T-helper 2 cell (primary cell): ENCODE measurements at regions not wholly inside any gene's neighbourhood (a gene's known extent, or its start where the extent isn't known, plus 50 kb on each side); places are given as distances from the start of the nearest gene placed in this dataset.

Source experiments
- DNase-seq, 5 experiments: peaks; one replicate each; pipeline versions ENCODE4 v3.0.0 to v3.0.0-alpha.2; 2012 to 2022

- no peak for DNase-seq
These were observed 505.7 kb downstream of the EFNB2 start for GRCh38 chr13:106029676-106030290.

DNA sequence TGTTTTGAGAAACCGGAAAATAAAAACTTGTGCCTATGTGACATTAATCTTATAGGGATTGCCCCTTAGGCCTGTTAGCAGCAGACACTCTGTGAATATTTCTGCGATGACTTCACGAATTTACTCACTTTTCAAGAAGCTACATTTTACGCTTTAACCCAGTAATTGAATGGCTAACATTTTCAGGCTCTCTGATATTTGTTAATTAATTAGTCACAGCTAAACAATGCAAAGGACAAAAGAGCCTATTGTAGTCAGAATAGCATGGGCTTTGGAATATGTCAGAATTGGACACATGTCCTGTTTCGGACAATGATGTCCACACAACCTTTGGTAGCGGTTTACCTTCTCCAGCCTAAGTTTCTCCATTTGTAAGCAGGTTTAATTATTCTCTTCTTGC, 506.6 kb downstream of the EFNB2 start:
- DNase-seq, result no peak

- DNase-seq, result no peak
These were observed 523.9 kb downstream of the EFNB2 start for GRCh38 chr13:106011600-106011999.

GRCh38 chr13:106010836-106011235, 524.6 kb downstream of the EFNB2 start:
- DNase-seq, result no peak

DNA sequence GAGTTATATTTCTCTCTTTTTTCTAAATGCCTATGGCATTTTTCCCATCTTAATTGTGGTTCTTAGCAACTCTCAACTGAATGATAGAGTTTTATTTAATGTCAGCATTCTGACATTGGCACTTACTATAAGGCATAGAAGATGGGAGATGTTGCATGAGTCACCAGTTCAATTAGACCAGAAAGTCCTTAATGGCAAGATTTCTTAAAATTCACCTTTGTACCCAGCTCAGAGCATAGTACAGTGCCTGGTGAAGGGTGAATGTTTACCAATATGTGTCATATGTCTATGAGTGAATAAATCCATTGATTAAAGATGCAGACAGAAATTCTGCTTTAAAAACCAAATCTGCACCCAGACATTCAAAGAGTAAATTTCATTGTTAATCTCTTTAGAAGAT, 526.9 kb downstream of the EFNB2 start:
- no peak for DNase-seq

DNA sequence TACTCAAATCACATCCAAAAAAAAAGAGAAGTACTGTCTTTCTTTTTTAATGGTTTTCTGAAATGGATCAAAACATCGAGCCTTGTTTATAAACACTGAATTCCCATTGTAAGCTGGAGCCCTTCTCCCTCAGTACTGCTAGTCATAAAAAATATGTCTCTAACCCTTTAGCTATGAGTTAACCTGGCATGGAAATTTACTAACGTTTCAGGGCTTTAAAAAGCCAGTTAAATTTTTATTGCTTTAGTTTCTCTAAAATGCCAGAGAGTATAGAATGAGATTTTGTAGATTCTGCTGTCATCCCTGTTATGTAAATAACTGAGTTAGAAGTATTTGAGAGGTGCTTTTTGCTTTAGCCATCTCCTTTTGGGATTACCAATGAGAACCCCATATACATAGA, 528.3 kb downstream of the EFNB2 start:
- DNase-seq, result no peak

GRCh38 chr13:106003651-106004050, 531.8 kb downstream of the EFNB2 start:
- DNase-seq, result no peak

DNA sequence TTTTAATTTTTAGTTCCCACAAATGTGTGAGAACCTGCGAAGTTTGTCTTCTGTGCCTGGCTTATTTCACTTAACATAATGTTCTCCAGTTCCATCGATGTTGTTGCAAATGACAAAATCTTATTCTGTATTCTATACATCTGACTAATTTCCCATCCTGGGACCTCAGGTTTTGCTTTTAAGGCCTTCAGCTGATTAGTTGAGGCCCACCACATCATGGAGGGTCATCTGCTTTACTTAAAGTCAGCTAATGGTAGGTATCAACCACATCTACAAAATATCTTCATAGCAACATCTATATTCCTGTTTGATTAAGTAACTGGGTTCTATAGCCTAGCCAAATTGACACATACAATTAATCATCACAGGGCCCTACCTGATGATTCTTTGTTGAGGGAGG, 534.0 kb downstream of the EFNB2 start:
- no peak for DNase-seq

- DNase-seq, result no peak
These were observed 537.6 kb downstream of the EFNB2 start for GRCh38 chr13:105997581-105998550.

GRCh38 chr13:105996391-105997025, 539.0 kb downstream of the EFNB2 start:
- DNase-seq, result no peak

DNA sequence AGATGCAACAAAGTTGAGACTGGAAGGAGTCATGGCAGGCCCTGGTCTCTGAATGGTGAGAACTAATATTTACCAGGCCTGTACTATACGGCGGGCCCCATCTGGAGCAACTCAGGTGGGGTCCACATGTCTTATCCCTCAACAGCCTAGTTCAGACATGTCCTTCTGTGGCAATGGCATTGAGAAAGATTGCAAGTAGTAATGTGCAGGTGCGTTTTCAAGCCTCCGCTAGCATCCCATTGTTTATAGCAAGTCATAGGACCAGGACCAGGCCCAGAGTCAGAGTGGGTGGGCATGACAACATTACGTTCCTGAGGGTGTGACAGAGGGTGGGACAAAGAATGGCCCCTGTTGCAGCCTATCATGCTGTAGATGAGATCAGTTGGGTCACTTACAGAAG, 541.1 kb downstream of the EFNB2 start:
- DNase-seq, result no peak

DNA sequence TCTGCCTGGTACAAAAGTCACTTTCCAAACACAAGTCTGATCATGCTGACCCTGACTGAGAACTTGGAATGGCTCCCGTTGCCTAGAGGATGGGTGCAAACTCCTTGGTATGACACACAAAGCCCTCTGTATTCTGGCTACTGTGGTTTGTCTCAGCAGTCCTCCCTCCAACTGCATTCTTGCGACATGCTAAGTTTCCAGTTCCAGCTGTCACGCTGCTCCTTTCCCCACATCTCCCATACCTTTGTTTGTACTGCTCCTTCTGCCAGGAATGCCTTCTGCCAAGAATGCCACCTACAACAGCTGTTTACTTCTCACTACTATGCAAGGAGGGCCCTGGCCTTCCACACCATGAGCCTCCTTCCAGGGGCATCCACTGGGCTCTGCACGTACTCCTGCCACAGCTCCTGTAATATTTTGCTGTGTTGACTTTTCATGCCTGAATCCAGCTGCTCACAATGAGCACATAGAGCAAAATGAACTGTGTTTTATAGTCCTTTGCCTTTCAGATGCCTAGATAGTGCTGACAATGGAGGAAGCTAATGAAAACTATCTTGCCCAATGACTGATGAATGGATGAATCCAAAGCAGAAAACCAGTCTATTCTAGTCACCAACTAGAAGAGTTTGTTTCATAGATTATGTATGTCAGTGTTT, 543.7 kb downstream of the EFNB2 start:
- DNase-seq, result no peak

DNA sequence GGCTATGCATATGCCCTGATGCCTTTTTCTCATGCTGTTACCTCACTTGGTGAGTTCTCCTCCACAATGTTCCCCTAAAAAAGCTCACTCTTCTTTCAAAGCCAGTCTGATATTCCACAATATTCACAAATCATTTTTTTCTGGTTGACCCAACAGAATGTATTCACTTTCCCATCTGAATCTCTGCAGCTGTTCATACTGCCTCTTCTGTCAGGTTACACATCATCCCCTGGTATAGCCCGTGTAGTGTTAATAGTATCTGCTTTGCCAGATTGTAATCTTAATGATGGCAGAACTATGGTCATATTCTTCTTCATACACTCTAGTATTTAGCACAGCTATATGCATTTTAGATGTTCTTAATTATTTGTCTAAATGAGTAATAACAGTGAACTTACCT, 544.3 kb downstream of the EFNB2 start:
- no peak for DNase-seq

DNA sequence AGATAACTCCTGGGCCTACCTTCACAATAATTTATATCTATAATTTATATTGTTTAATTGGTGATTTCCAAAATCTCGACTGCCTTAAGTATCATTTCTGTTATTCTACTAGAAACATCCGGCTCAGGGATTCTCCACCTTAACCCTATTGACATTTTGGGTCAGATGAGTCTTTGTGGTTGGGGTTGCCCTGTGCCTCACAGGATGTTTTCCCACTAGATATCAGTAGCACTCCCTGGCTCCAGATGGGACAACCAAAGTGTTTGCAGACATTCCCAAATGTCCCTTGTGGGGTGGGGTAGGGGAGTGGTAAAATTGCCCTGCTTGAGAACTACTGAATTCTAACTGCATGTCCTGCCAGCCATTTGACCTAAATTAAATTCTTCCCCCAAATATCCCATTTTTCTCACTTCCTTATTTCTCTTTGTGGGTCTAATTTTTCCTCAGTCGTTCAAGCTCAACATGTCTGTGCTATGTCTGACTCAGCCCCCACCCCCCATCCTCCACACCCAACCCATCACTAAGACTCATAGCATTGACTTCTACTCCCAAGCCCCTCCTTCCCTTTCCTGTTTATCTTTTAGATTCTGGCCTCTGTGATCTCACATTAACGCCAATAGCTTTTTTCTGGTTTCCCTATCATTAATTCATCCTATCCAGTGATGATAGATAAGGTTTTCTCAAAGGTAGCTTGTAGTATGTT, 545.1 kb downstream of the EFNB2 start:
- no peak for DNase-seq

DNA sequence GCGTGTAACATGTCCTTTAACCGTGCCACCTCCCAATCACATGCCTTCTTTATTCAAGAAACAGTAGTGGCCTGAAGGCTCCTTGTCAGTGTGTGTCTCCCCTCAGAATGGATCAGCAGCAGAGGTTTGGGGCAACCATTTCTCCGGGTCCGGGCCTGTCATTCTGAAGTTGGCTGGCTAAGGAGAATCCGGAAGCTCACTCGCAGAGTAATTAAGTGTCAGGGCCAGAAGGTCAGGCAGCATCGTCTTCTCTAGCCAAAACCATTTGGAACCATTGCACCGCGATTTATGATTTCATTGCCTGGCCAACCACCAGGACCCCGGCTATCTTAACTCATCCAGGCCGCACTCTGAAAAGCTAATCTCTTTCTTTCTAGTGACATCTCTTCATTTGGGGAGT, 550.8 kb downstream of the EFNB2 start:
- no peak for DNase-seq

DNA sequence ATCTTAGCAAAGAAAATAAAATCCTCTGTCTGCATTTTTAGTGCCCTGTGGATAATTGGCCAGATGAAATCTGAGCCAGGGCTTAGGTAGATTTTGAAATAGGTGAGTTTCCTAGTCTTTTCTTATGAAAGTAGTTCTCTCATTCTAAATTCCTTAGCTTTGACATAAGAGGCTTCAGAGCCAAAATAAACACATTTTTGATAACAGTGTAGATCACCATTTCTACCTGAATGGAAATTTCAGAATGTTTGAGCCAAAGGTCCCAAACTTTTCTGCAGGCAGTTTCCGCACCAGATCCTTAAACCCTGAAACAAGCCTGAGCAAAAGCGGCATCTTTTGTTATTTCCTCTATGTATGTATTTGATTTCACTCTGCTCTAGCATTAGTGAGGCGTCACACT, 551.2 kb downstream of the EFNB2 start:
- DNase-seq, result no peak

- DNase-seq, result no peak
These were observed 553.1 kb downstream of the EFNB2 start for GRCh38 chr13:105982219-105982930.

DNA sequence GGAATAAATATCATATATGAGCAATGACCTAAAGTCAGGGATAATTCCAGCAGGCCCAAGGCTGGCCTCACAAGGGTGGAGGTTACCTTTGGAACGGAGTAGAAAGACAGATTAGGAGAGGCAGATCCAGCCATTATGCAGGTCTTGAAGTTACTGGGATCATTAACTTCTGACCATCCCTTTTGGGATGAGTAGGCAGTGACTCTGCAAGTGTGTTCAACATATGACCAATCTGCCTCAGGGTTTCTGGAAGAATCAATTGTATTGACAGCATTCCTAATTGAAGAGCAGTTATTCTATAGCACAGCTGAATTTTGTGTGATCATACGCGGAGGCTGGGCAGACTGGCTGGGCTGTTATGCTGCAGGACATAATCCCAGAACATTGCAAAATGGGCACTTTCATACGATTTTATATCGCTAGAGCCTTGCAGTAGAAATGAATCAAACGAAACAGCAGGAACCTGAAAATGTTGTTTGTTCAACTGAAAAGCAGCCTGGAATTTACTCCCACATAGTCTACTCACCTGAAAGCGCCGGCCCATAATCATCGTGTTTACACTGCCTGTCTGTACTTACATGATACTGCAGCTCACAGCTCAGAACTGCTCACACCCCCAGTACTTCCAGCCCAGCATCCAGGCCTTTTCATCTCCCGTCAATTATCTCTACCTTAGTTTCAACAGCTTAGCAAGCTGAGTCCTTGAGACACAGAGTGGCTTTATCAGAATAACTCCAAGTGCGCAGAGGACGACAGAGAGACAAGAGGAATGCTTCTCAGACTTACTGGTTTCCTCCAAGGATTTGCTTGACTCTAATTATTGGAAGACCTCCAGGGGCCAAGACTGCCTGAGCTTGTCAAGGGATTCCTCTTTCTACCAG, 556.1 kb downstream of the EFNB2 start:
- DNase-seq, result no peak

- DNase-seq, result no peak
These were observed 561.1 kb downstream of the EFNB2 start for GRCh38 chr13:105974380-105974779.

GRCh38 chr13:105972811-105973590, 562.5 kb downstream of the EFNB2 start:
- DNase-seq, result no peak
